ENCODE measurements at regions not wholly inside any gene's neighbourhood (a gene's known extent, or its start where the extent isn't known, plus 50 kb on each side); places are given as distances from the start of the nearest gene placed in this dataset.
A peak's percentile ranks its signal among the peaks of the same experiment; 100 is the strongest.

DNA sequence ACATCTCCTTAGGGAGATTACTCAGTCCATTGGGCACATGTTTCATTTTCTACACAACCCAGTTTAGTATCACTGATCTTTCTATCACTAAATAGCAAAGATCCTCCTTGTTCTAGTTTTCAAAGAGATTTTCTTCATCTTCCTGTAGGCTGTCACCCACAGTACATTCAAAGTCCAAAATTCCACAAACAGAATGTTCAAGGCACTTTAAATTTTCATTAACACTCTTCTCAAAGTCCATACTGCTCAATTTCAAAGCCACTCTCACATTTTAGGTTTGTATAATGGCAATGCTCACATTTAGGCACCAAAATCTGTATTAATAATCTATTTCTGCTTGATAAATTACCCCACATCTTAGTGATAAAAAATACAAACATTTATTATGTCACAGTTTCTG, 152.8 kb downstream of the FSIP2 start:
- no peak for DNase-seq (ENCODE audit: low read depth in 2 of 2)

DNA sequence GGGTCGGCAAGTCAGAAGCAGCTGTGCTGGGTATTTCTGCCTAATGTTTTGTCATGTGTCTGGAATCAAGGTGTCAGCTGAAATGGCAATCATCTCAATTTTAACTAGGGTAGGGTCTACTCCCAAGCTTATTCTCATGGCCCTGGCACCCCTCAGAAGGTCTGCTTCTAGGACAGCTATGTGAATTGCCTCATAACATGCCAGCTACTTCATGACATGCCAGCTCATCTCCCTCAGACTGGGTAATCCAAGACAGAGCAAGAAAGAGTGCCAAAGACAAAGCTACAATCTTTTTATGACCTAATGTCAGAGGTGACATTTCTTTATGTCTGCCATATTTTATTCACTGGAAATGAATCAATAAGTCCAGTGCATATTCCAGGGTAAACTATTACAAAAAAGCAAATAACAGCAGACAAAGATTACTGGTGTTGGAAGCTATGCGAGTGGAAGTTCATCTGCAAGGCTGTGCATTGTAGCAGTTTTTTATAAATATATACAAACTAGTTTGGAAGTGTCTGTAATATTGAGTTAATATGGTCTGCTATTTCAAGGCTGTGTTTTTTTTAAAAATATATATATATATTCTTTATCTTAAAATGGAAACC, 153.3 kb downstream of the FSIP2 start:
- no peak for DNase-seq (ENCODE audit: low read depth in 2 of 2)

- DNase-seq (ENCODE audit: low read depth in 2 of 2), result no peak
These were observed 153.9 kb downstream of the FSIP2 start for GRCh38 chr2:185892484-185892883.

DNA sequence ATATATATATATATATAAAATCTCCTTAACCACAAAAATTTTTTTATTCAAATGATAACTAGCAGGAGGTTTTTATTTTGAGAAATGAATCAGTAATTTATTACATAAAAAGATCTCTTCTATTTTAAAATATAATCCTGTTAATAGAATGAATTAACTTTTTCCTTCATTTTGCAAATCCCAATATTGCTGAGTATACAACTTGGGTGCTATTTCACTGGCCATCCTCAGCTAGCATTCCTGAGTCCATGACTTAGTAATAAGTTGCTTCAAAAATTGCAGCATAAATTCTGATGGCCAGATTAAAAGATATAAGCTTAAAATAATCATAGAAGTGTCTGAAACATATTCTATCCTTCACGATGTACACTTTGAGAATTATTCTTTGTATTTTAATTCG, 155.6 kb downstream of the FSIP2 start:
- no peak for DNase-seq (ENCODE audit: low read depth in 2 of 2)

GRCh38 chr2:185895828-185896693, 157.5 kb downstream of the FSIP2 start:
- no peak for DNase-seq (ENCODE audit: low read depth in 2 of 2)

- DNase-seq (ENCODE audit: low read depth in 2 of 2), result no peak
These were observed 160.8 kb downstream of the FSIP2 start for GRCh38 chr2:185899366-185899765.

DNA sequence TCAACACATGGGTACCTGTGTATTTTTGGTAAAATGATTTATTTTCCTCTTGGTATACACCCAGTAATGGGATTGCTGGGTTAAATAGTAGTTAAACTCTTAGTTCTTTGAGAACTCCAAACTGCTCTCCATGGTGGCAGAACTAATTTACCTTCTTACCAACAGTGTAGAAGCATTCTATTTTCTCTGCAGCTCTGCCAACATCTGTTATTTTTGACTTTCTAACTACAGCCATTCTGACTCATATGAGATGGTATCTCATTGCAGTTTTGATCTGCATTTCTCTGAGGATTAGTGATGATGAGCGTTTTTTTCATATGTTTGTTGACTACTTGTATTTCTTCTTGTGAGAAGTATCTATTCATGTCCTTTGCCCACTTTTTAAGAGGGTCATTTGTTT, 180.6 kb downstream of the FSIP2 start:
- peak in 1 of 2 experiments; percentile 1 for DNase-seq (ENCODE audit: low read depth in 2 of 2)

DNA sequence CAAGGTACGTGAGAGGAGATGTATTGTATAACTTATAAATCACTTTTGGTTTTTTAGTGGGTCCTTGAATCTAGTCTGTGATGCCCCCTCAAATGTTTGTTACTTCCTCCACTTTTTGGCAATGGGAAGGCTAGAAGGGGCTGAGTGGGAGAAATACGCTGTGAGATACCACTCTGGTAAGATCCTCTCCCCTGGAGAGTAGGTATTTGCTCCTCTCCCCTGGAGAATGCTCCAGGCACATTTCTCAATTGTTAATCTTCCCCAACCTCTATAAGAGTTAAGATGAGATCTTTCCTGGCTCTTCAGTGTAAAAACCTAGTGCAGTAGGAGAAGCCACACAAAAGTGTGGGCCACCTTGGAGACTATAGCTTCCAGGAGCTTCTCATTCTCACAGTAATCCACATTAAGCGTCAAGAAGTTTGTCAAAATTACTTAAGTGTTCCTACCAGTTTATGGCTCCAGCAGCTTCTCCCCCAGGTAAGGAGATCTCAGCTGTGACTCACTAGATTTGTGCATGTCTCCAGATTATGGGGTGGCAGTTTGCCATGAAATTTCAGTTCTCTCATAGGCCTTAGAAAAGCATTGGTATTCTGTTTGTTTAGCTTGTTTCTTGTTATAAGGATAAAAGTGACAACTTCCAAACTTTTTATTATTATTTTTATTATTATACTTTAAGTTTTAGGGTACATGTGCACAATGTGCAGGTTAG, 182.6 kb downstream of the FSIP2 start:
- no peak for DNase-seq (ENCODE audit: low read depth in 2 of 2)

DNA sequence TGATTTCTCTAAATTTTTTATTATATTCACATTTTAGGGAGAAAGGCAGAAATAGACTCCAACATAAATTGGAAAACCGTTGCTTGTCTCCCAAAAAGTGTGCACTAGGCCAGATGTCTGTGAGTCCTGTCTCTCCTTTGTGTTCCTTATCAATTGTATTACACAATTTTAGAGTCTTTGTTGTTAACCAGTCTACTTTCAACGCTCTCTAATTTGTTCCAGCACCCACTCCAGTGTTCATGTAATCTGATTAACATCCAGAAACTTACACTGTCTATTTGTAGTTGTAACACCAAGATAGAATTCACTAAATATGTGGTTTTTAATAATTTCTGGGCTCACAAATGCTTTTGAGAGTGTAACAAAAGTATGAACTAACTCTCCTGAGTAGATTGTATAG, 195.6 kb downstream of the FSIP2 start:
- no peak for DNase-seq (ENCODE audit: low read depth in 2 of 2)

DNA sequence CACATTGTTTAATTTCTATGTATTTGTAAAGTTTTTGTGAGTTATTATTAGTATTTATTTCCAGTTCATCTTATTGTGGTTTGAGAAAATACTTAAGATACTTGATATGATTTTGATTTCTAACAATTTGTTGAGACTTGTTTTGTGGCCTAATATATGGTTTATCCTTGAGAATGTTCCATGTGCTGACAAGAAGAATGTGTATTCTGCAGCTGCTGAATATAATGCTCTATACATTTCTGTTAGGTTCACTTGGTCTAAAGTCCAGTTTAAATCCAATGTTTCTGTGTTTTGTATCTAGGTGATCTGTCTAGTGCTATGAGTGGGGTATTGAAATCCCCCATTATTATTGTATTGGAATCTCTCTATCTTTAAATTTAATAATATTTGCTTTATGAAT, 201.3 kb downstream of the FSIP2 start:
- no peak for DNase-seq (ENCODE audit: low read depth in 2 of 2)

GRCh38 chr2:185942855-185943254, 204.3 kb downstream of the FSIP2 start:
- DNase-seq (ENCODE audit: low read depth in 2 of 2), result no peak

DNA sequence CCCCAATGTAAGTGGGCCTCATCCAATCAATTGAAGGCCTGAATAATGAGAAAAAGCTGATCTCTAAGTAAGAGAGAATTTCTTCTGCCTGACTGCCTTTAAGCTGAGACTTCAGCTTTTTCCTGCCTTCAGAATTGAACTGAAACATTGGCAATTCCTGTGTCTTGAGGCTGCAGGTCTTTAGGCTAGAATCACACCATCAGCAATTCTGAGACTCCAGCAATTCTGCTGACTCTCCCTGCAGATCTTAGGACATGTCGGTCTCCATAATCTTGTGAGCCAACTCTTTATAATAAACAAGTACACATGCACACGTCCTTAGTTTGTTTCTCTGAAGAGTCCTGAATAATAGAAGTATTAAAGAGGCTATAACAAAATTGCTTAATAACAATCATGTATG, 209.1 kb downstream of the FSIP2 start:
- DNase-seq (ENCODE audit: low read depth in 2 of 2), result no peak

DNA sequence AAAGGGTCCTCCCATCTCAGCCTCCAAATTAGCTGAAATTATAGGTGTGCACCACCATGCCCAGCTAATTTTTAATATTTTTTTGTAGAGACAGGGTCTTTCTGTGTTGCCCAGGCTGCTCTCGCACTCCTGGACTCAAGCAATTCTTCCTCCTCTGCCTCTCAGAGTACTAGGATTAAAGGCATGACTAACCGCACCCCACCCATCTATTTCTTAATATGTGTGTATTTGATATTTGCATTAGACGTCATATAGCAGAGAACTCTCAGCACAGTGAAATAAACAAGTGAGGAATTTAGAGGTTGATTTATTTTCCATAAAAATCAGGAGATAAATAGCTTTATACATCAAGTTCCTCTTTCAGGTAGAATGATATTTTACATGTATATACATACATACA, 213.5 kb downstream of the FSIP2 start:
- no peak for DNase-seq (ENCODE audit: low read depth in 2 of 2)

- no peak for DNase-seq (ENCODE audit: low read depth in 2 of 2)
These were observed 215.8 kb downstream of the FSIP2 start for GRCh38 chr2:185954389-185954788.

GRCh38 chr2:185955050-185955449, 216.4 kb downstream of the FSIP2 start:
- no peak for DNase-seq (ENCODE audit: low read depth in 2 of 2)

DNA sequence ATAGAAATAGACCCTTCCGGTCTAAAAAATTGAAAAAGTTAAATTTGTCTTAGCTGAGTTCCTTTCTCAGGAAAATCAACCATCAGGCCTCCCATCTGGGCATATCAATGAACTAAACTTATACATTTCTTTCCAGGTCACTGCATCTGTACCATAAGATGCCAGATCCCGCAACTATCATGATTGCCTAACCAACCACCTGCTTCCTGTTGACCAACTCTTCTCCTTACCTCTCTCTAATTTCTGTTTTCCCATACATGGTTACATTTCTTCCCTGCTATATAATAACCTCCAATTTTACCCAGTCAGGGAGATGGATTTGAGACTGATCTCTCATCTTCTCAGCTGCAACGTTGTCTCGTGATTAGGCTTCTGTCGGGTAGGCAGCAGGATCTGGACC, 228.7 kb downstream of the FSIP2 start:
- DNase-seq (ENCODE audit: low read depth in 2 of 2), result no peak

DNA sequence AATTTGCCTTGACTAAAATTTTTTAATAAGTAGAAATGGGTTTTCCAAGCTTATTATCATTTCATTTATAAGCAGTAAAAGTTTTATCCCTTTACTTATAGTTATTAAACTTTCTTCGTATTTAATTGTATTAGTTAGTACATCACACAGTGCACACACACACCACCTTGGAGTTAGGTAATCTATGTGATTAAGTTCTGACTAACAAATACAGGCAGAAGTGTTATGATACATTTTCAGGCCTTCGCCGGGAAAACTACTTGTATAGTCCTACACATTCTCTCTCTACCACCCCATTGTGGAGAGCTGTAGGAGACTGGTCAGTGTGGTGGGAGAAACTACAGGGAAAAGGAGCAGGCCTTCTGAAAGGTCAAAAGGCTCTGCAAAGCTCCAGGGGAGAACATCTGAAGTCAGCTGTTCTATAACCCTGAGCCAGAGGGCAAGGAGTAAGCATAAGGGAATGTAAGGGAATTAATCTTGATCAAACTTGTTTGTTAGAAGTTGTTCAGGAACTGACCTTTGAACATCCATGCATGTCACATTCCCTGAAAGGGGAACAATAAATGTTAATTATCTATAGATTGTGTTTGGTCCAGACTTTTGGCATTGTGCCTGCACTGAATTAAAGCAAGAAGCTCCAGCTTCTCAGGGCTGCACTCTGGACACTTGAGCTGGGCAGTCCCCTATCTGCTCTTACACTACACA, 231.7 kb downstream of the FSIP2 start:
- DNase-seq (ENCODE audit: low read depth in 2 of 2), result no peak

- DNase-seq (ENCODE audit: low read depth in 2 of 2), result peak; percentile 24
These were observed 240.2 kb downstream of the FSIP2 start for GRCh38 chr2:185978634-185979407.

DNA sequence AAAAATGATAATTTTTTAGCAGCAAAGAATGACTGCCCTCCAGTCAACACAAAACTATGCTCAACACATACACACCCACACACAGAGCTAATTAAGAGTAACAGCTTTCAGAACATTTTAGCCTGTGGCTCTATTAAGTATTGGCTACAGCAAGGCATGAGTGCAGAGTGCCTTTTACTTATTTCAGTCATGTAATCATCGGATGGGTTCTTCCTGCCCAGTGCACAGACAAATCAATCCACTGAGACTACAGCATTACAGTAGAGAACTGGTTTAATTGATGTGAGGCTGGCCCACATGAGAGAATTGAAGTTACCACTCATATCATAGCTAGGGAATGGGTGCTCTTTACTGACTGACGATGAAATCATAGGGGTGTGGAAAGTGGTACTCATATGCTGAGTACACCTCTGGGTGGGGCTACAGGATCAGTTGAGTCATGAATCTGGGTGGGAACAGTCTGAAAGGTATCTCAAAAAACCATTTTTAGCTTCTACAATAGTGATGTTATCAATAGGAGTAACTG, 241.0 kb downstream of the FSIP2 start:
- no peak for DNase-seq (ENCODE audit: low read depth in 2 of 2)

GRCh38 chr2:185980944-185981343, 242.3 kb downstream of the FSIP2 start:
- no peak for DNase-seq (ENCODE audit: low read depth in 2 of 2)

DNA sequence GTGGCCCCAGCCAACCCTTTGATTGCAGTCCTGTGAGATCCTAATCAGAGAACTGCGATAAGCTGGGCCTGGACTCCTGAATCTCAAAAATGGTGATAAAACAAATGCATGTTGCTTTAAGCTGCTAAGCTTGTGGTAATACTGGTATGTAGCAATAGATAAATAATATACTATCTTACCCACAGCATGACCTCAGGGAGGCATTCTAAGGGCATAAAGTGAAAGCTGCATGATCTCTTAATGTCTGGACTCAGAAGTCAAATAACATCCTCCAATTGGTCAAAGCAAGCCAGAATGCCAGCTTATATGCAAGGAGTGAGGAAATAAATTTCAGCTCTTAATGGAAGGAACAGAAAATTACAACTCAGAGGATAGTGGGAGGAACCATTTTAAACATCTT, 246.1 kb downstream of the FSIP2 start:
- no peak for DNase-seq (ENCODE audit: low read depth in 2 of 2)

All from fibroblast of skin of left biceps (primary cell).